GM10266 (cell line): ENCODE measurements at regions not wholly inside any gene's neighbourhood (a gene's known extent, or its start where the extent isn't known, plus 50 kb on each side); places are given as distances from the start of the nearest gene placed in this dataset.

Experiments
- DNase-seq: peaks from one replicate; pipeline ENCODE4 v3.0.0; 2012; ENCODE audit errors: extremely low spot score
- TF ChIP-seq, protein P1 (sequence below): IDR thresholded peaks from 2 replicates; pipeline ENCODE4 v1.5.1; 2012; ENCODE audit warnings: mild to moderate bottlenecking, low read depth; ENCODE audit not compliant: control insufficient read depth, insufficient read depth; ENCODE audit errors: missing control alignments

DNA sequence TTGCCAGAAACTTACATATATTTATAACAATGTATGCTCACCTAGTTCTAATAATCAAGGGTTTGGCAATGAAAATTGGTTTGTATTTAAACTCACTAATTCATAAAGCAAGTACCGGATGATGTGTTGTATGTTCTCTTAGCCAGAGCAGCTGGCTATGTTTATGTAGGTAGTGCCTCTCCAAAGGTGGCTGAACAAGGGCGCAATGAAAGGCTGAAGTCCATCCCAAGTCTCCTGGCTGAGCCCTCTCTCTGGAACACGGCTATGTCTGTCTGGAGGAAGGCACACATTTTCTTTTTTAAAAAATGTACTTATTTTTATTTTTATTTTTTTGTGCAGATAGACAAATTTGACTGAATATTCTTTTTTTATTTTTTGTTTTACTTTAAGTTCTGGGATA is 141.2 kb upstream of the DAB2 start:
- DNase-seq: no peak
- TF ChIP-seq, protein P1, sequence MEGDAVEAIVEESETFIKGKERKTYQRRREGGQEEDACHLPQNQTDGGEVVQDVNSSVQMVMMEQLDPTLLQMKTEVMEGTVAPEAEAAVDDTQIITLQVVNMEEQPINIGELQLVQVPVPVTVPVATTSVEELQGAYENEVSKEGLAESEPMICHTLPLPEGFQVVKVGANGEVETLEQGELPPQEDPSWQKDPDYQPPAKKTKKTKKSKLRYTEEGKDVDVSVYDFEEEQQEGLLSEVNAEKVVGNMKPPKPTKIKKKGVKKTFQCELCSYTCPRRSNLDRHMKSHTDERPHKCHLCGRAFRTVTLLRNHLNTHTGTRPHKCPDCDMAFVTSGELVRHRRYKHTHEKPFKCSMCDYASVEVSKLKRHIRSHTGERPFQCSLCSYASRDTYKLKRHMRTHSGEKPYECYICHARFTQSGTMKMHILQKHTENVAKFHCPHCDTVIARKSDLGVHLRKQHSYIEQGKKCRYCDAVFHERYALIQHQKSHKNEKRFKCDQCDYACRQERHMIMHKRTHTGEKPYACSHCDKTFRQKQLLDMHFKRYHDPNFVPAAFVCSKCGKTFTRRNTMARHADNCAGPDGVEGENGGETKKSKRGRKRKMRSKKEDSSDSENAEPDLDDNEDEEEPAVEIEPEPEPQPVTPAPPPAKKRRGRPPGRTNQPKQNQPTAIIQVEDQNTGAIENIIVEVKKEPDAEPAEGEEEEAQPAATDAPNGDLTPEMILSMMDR: no peak

DNA sequence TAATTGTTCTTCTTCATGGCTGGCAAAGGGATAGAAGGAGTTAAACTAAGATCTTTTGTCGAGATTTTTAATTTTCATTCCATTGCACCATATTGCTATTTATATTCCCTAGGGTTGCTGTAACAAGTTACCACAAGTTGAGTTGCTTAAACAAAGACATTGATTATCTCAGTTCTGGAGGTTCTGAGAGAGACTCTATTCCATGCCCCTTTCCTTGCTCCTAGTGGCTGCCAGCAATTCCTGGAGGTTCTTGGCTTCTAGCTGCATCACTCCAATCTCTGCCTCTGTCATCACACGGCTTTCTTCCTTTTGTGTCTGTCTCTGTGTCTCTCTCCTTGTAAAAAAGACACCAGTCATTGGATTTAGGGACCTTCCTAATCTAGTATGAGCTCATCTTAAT is 136.6 kb upstream of the DAB2 start:
- no peak for DNase-seq
- TF ChIP-seq, protein P1: no peak

DNA sequence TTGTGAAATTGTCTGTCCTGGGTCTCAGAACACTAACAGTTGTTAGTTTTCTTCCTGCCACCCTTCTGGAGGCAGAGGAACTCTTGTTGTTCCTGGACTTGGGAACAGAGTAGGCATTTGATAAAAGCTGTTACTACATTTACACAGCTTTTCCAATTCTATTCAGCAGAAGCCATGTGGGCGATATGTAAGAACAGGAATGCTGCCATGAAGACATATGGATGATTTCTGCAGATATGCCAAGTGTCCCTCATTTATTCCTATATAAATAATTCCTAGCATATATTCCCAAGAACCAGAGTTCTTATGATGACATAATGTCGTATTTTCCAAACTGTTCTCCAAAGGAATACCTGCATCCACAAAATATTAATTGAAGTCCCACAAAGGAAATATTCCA is 135.9 kb upstream of the DAB2 start:
- TF ChIP-seq, protein P1: no peak
- no peak for DNase-seq

DNA sequence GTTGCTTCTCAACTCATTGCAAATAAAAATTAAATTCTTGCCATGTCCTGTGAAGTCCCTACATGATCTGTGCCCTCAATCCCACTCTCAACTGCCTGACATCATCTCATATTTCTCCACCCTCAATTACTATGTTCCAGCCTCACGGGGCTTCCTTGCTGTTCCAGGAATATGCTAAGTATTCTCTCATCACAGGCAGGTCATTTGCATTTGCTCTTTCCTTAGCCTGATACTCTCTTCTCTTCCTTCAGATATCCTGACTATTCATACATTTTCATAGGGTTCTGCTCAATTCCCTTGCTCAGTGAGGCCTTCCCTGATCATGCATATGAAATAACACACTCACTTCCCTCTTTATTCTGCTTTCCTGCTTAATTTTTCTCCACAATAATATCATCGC is 135.1 kb upstream of the DAB2 start:
- TF ChIP-seq, protein P1: no peak
- DNase-seq: no peak

DNA sequence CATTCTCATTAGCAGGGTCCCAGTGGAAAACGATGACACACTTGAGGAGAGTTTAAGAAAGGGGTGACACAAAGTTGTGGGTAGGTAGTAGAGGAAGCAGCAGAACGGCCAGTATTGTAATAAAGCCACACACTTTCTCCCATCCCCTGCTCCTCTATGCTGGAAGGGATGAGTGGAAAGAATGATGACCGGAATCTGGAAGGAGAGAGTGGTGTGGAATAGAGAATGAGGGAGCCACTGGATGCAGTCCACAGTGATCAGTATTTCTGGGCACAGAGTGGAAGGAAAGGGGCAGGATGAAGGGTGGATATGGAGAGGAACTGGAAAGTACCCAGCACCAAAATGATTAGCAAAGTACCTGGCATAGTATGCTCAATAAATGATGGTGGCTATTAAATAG is 133.8 kb upstream of the DAB2 start:
- TF ChIP-seq, protein P1: no peak
- no peak for DNase-seq

DNA sequence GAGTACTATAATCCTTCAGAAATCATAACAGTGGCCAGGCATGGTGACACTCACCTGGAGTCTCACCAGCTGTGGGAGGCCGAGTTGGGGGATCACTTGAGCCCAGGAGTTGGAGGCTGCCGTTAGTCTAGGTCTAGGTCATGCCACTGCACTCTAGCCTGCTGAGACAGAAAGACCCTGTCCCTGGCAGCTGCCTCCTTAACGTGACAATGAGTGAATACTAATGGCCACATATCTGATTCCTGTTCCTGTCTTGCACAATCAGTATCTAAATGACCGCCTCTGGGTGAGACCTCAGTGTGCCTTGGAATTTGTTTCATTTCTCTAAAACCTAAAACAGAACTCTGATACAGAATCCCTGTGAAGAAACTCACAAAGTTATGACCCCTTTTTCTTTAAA is 131.0 kb upstream of the DAB2 start:
- no peak for DNase-seq
- TF ChIP-seq, protein P1: no peak

DNA sequence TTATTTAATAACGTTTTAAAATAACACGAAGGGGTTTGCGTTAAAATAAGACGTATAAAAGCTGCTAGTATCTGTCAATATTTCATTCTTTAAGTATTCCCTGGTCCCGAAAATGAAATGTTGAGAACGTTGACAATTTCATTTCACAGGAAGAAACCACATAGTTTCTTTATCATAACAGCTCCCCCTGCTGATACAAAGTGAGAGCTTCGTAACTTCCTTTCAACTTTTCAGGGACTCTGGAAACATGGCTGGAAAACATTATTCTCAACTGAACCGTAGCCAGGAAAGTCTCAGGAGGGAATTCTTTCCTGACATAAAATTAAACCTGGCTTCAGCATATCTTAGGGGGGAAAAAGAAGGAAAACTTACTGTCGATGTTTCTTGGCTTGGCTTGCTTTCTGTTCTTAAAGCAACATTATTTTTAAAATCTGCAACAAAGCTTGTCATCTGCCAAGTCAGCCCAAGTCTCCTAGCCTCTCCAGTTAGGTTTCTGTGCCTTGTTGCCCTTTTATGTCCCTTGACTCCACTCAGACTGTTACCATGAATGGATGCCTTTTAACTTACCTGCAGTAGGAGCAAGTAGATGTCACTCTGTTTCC is 122.9 kb upstream of the DAB2 start:
- peak; percentile 13 for DNase-seq
- TF ChIP-seq, protein P1: peak; percentile 49
